ENCODE measurements at regions not wholly inside any gene's neighbourhood (a gene's known extent, or its start where the extent isn't known, plus 50 kb on each side); places are given as distances from the start of the nearest gene placed in this dataset.
"Not testable (repeated sequence)": the region's sequence is repeated elsewhere in the genome, so short reads cannot be mapped to it uniquely, and the experiment has no call there.

DNA sequence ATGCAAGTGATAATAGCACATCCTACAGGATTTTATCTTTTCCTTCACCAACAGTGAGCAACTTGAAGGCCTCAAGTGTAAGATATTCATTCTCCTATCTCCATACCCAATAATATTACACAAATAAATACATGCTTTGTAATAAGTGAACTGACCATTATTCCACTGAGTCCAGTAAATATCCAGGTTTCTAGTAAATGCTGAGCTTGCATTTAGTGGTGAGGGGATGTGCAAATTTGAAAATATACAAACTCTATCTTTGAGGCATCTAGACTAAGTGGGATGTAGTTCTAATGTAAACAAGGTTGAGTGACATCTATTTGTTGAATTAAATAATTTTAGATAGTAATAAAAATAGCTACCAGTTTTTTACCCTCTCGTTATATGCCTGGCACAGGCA lies 587.6 kb upstream of the IL12A start:
- no peak for DNase-seq

DNA sequence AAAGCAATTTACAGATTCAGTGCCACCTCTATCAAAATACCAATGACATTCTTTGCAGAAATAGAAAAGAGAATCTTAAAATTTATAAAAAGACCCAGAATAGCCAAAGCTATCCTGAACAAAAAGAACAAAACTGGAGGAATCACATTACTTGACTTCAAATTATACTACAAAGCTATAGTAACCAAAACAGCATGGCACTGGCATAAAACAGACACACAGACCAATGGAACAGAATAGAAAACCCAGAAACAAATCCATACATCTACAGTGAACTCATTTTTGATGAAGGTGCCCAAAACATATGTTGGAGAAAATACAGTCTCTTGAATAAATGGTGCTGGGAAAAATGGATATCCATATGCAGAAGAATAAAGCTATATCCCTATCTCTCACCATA lies 578.9 kb upstream of the IL12A start:
- not testable (repeated sequence) for DNase-seq

DNA sequence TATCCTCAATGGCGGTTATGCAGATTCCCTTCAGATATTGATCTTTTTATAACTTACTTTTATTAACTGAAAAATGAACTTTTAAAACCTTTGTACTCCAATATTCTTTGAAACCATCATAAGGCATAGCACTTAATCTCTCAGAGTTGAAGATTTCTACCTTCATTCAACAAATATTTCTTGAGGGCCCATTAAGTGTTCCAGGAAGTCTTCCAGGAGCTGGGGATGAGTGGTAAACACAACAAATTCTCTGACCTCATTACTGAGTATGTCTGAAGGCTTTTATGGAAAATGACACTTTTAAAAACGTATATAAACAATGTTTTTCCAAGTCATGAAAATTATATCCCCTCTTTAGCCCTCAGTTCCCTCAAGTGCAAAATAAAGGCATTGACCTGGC lies 575.3 kb upstream of the IL12A start:
- DNase-seq, result no peak

DNA sequence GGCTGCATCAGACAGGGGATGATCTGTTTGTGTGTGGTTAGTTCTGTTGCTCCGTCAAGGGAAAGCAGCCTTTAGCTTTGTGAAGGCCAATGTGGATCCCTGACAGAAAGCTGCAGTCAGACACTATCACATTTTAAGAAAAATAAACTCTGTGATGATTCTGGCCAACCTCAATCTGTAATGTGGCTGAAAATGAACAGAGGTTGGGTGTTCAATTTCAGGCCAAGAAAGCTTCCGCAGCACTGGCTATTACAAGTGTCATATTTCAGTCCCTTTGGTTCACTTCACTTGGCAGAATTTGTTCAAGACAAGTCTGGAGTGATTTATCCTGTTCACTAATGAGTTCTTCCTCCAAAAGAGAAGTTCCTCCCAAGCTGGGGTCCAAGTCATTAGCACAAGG lies 571.8 kb upstream of the IL12A start:
- no peak for DNase-seq

DNA sequence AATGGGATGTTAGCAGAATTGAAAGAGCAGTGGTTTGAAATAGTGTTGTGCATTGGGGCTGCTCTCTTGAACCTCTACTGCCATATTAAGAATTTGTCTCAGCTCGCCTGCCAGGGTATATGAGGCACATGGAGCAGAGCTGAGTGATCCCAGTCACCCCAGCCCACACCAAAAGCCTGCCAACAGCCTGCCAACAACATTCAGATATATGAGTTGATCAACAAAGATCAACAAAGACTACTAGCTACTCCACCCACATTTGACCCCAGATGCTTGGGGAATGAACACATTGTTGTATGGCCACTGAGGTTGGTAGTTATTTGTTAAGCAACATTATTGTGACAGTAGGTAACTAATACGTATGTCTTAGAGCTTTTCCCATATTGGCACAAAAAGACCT lies 570.9 kb upstream of the IL12A start:
- no peak for DNase-seq

DNA sequence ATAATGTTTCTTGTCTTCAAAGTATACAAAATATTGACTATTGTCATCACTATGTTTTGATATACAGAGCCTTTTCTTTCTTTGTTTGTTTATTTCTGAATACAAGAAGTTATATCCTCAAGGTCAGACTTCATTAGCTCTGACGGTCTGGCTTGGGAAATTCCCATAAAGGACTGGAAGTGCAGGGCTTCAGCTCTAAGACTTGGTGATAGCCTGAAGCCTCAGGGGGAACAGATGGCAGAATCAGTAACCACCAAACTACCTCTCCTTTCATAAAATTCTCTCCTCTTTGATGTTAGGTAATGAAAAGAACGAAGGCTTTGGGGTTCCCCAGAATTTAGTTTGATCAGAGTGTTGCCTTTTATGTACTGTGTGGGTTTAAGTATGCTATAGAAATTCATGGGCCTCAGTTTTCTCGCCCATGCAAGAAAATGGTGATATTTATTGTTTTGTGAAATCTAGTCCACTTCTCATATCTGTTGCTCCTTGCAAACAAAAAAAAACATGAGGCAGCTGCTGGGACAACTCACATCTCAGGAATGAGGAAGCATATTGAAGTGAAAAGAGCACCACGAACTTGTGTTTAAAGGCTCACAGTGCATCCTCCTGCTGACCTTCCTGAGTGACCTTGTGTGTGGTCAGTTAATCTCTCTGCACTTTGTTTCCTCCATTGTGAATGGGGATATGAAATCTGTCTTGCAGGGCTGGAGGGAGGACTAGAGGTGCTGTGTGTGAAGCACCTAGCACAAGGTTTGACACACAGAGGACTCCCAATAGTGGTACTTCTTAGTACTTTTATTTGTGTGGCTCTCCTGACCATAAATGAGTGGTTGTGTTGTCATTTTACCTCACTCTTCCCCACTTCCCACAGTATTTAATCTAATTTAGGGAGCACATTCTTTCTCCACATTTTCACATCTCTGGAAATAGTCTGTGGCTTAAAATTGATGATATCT lies 569.8 kb upstream of the IL12A start:
- no peak for DNase-seq

DNA sequence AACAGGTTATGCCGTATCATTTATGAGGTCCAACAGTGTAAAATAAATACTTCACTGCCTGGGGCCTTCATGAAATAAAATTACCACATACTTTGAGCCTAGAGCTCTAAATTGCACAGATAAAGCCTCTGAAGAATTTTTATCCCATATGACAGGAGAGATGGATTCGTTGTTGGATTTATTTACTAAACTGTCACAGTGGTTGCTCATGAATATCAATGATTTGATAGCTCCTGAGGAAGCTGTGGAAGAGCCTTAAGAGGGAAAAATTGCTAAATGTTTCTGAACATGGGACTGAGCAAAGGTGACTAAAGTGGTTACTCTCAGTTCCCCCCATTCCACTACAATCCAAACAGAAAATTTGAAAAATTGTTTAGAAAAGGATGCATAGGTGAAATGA lies 558.9 kb upstream of the IL12A start:
- no peak for DNase-seq

DNA sequence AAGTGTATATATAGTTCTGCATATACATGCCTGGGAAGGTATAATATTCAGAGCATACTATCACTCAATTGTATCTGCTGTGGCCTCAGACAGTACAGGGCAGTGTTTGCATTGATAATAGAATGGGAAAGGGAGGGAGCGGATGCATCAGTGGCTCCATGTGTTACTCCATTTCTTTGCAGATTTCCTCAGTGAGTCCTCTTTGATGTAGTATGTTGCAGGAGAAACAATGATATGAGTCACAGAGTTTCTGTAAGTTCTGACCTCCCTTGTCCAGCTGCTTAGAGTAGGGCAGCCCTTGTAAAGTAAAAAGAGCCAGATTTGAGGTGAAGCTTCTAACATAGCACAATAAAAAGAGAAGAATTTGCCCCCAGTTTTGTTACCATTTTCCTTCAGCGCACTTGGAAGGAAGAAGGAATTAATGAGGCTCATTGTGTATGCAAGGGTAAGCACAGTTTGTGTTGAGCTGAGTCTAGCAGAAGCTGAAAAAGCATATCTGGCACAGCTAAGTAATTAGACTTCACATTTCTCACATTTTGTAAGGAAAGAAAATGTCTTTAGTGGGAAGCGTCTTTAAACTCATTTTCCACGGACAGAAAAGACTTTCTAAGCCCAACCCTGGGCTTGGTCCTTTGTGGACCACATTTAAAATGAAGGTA lies 555.8 kb upstream of the IL12A start:
- no peak for DNase-seq

DNA sequence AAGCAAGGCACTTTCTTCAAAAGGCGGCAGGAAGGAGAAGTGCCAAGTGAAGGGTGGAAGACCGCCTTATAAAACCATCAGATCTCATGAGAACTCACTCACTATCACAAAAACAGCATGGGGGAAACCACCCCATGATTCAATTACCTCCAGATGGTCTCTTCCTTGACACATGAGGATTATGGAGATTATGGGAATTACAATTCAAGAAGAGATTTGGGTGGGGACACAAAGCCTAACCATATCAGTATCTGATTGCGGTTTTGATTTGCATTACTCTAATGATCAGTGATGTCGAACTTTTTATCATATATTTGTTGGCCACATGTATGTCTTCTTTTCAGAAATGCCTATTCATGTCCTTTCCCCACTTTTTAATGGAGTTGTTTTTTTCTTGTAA lies 549.3 kb upstream of the IL12A start:
- no peak for DNase-seq

DNA sequence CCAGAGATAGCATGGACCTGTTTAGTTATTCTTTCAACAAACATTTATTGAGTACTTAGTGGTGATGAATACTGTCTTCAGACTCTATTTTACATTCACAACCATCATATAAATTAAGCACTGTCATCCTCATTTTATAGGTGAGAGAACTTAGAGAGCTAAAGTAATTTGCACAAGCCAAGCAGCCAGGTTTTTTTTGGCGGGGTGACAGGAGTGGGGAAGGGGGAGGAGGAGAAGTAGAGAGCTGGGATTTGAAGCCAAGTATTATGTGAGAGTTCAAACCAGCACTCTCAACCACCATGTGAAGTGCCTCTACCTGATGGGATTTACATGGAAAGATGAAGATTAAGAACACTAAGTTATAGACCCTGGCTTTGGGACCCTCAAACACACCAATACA lies 547.4 kb upstream of the IL12A start:
- DNase-seq, result no peak

DNA sequence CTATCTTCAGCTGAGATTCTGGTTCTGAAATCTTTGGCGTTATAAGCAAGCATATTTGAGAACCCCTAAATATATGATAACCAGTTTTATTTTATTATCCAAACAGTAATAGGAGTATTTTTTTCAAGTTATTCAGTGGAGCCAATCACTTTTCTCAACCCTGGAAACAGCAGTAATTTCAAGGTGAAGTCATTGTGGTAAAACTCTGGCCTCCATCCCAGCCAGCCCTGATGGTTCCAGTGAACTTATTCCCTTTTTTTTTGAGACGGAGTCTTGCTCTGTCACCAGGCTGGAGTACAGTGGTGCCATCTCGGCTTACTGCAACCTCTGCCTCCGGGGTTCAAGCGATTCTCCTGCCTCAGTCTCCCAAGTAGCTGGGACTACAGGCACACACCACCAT lies 545.4 kb upstream of the IL12A start:
- DNase-seq, result no peak

DNA sequence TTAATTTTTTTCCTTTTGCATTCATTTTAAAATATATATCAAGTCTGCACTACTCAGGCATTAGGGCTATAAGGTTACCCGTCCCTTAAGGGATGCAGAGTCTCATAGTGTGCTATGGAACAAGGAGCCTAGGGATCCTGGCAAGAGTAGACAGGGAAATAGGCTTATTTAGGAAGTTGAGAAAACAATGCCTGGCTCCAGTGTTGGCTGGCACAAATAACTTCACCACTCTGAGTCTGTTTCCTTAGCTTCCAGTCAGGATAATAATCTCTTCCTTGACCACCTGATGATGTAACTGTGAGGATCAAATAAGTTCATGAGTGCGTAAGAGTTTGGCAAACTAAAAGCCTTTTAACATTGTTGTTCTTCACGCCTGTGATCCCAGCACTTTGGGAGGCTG lies 540.8 kb upstream of the IL12A start:
- no peak for DNase-seq

DNA sequence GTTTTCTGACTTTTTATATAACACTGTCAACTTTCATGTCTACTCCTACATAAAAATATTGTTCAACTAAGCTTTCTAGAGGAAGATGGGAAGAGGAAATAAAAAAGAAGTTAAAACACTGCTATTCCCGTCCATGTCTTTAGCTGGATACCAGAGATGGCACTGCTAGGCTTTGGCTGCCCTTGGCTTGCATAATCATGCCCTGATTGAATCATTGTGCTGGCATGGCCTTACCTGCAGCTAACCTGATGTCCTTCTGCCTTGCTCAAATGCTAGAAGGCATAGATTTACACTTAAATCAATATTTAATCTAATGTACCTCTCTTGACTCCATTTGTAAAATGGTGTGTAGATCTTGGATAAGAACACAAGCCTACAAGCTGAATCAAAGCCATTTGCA lies 539.7 kb upstream of the IL12A start:
- no peak for DNase-seq

DNA sequence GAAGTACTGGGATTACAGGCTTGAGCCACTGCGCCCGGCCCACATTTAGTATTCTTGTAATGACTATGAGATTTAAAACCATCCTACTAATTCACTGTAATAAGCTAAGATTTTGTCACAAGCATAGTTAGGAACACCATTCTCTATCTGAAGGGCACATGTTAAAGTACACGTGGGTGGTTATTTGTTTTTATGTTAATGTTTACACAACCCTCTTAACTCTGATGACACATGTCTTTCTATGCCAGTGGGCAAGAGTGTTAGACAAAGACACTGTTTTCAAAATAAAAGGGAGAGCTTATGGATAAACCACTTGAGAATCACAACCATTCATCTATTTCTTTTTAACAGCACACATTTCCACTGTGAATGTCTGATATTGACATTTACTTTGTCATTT lies 537.6 kb upstream of the IL12A start:
- no peak for DNase-seq

DNA sequence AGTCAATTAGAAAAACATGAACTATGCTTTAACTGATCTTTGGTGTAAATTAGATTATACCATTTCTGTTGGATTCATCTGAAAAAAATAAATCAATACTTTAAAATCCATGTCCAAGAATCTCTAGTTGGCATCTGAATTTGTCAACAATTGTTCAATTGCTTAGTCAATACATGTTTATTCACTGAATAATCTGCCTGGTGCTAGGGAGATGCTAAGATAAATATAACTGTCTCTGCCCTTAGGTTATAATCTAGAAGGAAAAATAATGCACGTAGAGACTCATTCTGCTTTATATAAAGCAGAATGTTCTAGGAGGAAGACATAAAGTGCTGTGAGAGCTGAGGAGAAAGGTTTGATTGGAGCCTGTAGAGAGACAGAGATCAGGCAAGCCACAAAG lies 537.2 kb upstream of the IL12A start:
- no peak for DNase-seq

DNA sequence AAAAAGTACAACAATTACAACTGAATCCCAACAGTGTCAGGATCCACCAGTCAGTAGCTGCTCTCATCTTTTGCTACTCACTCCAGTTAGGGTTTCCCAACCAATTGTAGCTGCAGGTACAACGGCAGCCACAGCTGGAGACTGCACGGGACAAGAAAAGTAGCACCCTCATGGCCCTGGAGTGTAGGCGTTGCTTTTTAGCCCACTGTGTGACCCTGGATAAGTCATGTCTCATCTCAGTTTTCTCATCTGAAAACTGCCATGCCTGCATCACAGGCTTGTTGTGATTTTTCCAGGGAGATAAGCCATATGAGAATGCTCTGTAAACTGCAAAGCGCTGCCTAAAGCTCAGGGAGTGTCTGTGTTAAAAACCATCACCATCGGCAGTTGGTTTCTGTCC lies 535.6 kb upstream of the IL12A start:
- DNase-seq, result no peak

DNA sequence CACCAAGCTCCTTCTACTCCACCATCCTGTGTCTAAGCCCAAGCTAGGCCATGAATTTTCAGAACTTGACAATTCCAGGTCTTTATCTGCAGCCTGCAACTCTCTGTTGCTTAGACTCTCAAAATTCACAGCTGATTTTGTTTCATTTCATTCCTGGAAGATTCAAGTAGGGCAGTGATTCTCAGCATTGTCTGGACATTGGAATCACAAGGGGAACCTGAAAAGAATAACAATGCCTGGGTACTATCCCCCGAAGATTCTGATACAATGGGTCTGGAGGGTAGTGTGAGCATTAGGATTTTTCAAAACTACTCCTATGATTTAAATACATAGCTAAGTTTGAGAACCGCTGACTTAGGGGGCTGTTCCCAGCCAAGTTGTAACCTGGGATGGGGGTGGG lies 534.7 kb upstream of the IL12A start:
- DNase-seq, result no peak

DNA sequence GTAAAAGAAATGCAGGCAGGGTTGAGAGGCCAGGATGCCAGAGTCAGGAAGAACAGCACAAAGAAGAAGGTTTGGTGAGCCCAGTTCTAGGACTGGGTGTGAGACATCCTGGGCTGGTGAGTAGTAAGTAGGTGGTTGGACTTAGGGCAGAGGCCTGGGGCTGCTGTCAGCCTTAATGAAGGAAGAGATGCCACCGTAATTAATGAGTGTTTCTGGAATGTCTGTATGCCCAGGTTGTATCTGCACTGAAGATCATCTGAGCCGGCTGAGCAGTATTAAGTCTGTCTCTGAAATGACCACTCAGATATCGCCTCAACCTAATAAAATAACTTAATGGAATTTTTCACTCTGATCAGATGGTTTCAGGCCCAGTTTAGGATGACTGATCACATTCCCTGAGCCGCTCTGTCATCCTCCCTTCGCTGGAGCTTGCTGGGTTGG lies 532.9 kb upstream of the IL12A start:
- no peak for DNase-seq

DNA sequence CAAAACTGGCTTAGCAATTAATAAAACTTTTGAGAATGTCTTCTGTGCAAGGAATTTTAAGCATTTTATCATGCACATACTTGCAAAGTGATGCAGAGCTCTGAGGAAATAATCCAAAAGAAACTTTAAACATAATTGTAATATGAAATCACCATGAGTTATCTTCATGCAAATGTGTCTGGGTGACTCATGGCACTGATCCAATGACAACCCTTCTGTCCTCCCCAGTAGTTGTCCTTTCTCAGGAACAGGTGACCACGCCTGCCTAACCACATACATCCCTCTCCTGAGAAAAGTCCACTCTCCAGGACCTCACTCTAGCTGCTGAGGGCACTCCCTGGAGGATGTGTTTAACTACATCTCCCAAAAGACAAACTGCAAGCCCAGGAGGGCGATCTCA lies 530.6 kb upstream of the IL12A start:
- DNase-seq, result no peak

DNA sequence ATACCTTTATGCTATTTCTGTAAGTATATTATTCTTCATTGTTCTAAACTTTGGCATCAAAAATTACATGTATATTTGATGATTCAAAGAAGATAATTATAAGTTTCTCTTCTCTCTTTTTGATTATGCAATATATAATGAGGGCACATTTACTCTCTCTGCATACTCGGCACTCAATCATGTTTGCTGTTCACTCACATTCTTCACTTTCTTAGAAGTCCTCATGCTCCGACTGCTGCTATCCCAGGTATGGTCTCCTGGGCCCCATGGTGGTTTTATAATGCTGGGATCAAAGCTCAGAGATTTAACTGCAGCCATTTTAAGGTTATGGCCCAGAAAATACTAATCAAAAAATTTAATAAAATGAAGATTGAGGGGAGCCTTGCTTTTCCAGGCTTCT lies 529.7 kb upstream of the IL12A start:
- DNase-seq, result no peak

DNA sequence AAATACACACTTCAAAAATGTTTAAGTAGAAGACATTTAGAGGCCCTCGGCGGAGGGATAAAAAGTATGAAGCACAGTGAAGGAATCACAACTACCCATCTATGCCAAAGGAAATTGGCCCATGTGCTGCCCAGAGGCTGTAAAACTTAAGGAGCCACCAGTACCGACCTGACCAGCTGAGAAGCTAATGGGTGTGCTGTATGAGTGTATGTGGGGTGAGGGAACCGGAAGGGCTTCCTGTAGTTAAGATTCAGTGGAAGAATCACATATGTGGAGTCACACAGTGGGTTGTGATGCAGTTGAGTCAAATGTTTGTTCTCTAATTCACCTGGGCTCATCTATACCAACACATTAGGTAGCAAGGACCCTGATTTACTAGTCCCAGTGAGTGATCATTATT lies 516.0 kb upstream of the IL12A start:
- no peak for DNase-seq

DNA sequence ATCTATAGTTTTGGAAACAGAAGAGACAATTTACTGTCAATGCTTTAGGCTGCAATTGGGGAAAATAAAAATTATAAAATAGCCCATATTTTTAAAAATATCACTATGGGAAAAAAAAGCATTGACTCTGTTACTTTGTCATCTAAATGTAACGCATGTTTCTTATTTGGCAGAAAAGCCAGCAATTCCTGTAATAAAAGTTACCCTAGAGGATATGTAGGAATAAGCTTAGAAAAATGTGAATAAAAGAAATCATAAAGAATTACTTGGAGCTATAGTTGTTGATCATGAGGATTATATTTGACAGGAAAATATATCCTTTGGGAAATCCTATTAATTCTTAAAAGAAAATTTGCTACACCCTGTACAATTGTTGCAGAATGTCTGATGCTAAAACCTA lies 515.4 kb upstream of the IL12A start:
- DNase-seq, result no peak

DNA sequence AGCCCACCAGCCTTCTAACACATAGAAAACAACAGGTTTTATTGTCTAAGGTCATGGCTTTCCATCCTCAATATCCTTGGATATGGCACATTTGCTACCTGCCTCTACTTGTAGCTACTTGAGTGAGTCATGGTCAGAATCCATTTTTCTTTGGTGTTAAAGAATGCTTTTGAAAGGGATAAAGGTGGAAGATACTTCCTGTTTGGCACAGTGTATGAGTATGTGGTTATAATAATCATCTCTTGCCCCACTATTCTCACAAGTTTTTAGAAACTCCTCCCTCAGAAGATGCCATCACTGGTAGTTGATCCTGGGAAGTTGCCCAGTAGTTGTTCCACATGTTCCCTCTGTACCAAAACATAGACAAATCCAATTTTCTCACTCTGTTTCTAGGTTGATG lies 508.6 kb upstream of the IL12A start:
- DNase-seq, result no peak

DNA sequence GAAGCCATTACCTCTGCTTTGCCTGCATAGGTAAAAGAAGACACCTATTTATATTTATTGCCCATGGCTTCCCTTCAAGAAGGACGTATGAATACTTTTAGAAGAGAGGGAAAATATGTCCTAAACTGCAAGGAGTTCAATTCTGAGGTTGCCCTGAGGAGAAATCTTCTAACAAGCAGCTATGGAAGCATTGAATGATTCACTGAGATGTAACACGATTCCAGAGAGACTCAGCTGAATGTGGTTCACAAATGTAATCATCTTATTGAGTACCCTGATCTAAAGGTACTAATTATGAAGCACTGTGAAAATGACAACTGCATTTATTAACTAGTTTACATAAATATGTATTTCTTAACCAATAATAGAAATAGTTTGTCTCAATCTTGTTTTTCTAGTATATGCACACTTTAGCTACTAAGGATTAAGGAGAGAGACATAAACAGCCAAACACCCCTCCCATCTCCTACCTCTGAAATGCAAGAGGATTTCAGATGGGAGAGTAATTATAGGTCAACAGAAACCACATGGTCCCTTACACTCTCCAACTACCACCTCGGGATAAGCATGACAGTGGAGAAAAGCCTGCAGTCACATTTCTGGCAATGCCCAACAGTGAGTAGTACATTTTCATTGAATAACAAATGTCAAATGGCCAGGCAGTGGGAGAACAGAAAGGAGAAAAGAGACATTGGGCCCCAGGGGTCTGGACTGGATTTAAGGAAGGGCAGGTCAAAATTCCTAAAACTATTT lies 506.2 kb upstream of the IL12A start:
- no peak for DNase-seq

All from activated CD8-positive, alpha-beta memory T cell treated with anti-CD3 and anti-CD28 coated beads, Interleukin-2, amount 50 U/mL, for 48 hours (primary cell).